ENCODE measurements at regions not wholly inside any gene's neighbourhood (a gene's known extent, or its start where the extent isn't known, plus 50 kb on each side); places are given as distances from the start of the nearest gene placed in this dataset.
A peak's percentile ranks its signal among the peaks of the same experiment; 100 is the strongest.

- Mint-ChIP-seq H3K4me3 (ENCODE audit: unreplicated experiment) (no peak overlapping the region), H3K27me3 (ENCODE audit: unreplicated experiment) (peaks cover 35% of the 10 kb centered on the region), H3K27ac (ENCODE audit: unreplicated experiment) (no peak overlapping the region), H3K9me3 (ENCODE audit: unreplicated experiment) (no peaks in the 10 kb centered on the region), H3K36me3 (ENCODE audit: unreplicated experiment) (no peaks in the 10 kb centered on the region), H3K4me1 (ENCODE audit: unreplicated experiment) (no peaks in the 10 kb centered on the region)
- DNase-seq (ENCODE audit: extremely low spot score, unreplicated experiment), result peak; percentile 36
- TF ChIP-seq CTCF (IDR thresholded peaks at IDR 0.05), result no peak
These were observed 154.7 kb upstream of the PDE10A start for GRCh38 chr6:165817771-165818170.

GRCh38 chr6:165817148-165817547 is 154.1 kb upstream of the PDE10A start:
- Mint-ChIP-seq H3K9me3 (ENCODE audit: unreplicated experiment) (no peaks in the 10 kb centered on the region), H3K27ac (ENCODE audit: unreplicated experiment) (no peak overlapping the region), H3K4me3 (ENCODE audit: unreplicated experiment) (no peak overlapping the region), H3K27me3 (ENCODE audit: unreplicated experiment) (peaks cover 35% of the 10 kb centered on the region), H3K4me1 (ENCODE audit: unreplicated experiment) (no peaks in the 10 kb centered on the region), H3K36me3 (ENCODE audit: unreplicated experiment) (no peaks in the 10 kb centered on the region)
- DNase-seq (ENCODE audit: extremely low spot score, unreplicated experiment), result peak; percentile 63
- no peak for TF ChIP-seq CTCF (IDR thresholded peaks at IDR 0.05)

- Mint-ChIP-seq H3K4me1 (ENCODE audit: unreplicated experiment) (no peaks in the 10 kb centered on the region), H3K4me3 (ENCODE audit: unreplicated experiment) (no peak overlapping the region), H3K27me3 (ENCODE audit: unreplicated experiment) (peaks cover 25% of the 10 kb centered on the region), H3K27ac (ENCODE audit: unreplicated experiment) (no peak overlapping the region), H3K36me3 (ENCODE audit: unreplicated experiment) (no peaks in the 10 kb centered on the region), H3K9me3 (ENCODE audit: unreplicated experiment) (peaks cover 4% of the 10 kb centered on the region)
- DNase-seq (ENCODE audit: extremely low spot score, unreplicated experiment), result peak; percentile 27
- TF ChIP-seq CTCF (IDR thresholded peaks at IDR 0.05), result no peak
These were observed 151.6 kb upstream of the PDE10A start for GRCh38 chr6:165814679-165815078.

GRCh38 chr6:165811512-165811911 is 148.5 kb upstream of the PDE10A start:
- DNase-seq (ENCODE audit: extremely low spot score, unreplicated experiment), result peak; percentile 46
- H3K4me1 Mint-ChIP-seq (ENCODE audit: unreplicated experiment), result peaks cover 4% of the 10 kb centered on the region
- H3K4me3 Mint-ChIP-seq (ENCODE audit: unreplicated experiment), result no peak overlapping the region
- no peaks in the 10 kb centered on the region for H3K36me3 Mint-ChIP-seq (ENCODE audit: unreplicated experiment)
- H3K9me3 Mint-ChIP-seq (ENCODE audit: unreplicated experiment), result peaks cover 4% of the 10 kb centered on the region
- peaks cover 6% of the 10 kb centered on the region for H3K27me3 Mint-ChIP-seq (ENCODE audit: unreplicated experiment)
- TF ChIP-seq CTCF (IDR thresholded peaks at IDR 0.05), result no peak
- H3K27ac Mint-ChIP-seq (ENCODE audit: unreplicated experiment), result no peak overlapping the region

GRCh38 chr6:165808021-165808420 is 145.0 kb upstream of the PDE10A start:
- no peak for DNase-seq (ENCODE audit: extremely low spot score, unreplicated experiment)
- no peak for TF ChIP-seq CTCF (IDR thresholded peaks at IDR 0.05)
- peaks cover 4% of the 10 kb centered on the region for H3K9me3 Mint-ChIP-seq (ENCODE audit: unreplicated experiment)
- peaks cover 14% of the 10 kb centered on the region for H3K4me1 Mint-ChIP-seq (ENCODE audit: unreplicated experiment)
- no peaks in the 10 kb centered on the region for H3K36me3 Mint-ChIP-seq (ENCODE audit: unreplicated experiment)
- H3K4me3 Mint-ChIP-seq (ENCODE audit: unreplicated experiment), result no peak overlapping the region
- H3K27me3 Mint-ChIP-seq (ENCODE audit: unreplicated experiment), result peaks cover 2% of the 10 kb centered on the region
- H3K27ac Mint-ChIP-seq (ENCODE audit: unreplicated experiment), result no peak overlapping the region

Data from osteocyte (in vitro differentiated cells).